ENCODE measurements at regions not wholly inside any gene's neighbourhood (a gene's known extent, or its start where the extent isn't known, plus 50 kb on each side); places are given as distances from the start of the nearest gene placed in this dataset.
A peak's percentile ranks its signal among the peaks of the same experiment; 100 is the strongest.

DNA sequence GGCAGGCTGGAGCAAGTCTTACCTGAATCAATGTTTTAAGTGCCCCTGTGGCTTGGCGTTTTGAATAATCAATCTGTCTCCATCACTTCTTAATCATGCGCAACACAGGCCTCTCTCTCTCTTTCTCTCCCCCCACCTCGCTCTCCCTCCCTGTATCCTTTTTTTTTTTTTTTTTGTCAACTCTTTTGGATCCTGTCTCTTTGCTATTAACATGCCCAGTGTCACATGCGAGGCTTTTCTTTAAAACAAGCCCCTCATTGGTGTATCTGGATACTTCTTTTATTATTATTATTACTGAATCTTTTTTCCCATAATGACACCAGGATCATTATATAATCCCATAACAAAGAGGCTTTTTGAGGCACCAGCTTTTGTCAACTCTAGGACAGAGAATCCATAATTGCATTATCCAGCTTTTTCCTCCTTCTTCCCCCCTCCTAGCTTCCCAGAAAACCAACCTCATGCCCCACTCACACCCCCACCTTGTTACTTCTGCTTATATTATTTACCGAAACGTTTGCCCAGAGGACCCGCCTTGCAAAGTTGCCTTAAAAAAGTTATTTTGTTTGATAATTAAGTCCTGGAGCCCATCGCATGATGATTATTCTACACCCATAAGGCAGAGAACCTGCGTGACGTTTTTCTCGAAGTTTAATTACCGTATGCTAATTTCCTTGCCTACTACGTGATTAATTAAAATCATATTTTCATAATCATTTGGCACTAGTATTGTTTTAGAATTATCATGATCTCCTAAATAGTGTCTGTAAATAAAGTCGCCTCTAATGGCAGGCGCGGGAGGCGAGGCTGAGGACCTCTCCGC, 148.1 kb upstream of the ZNF536 start:
- ATAC-seq (no peak), DNase-seq (no peak)
- intact Hi-C loops (cut with micrococcal nuclease): loop anchor here (10.0 kb wide), 2 partner anchors 181 to 421 kb away; no protein-coding TSS in a partner anchor

DNA sequence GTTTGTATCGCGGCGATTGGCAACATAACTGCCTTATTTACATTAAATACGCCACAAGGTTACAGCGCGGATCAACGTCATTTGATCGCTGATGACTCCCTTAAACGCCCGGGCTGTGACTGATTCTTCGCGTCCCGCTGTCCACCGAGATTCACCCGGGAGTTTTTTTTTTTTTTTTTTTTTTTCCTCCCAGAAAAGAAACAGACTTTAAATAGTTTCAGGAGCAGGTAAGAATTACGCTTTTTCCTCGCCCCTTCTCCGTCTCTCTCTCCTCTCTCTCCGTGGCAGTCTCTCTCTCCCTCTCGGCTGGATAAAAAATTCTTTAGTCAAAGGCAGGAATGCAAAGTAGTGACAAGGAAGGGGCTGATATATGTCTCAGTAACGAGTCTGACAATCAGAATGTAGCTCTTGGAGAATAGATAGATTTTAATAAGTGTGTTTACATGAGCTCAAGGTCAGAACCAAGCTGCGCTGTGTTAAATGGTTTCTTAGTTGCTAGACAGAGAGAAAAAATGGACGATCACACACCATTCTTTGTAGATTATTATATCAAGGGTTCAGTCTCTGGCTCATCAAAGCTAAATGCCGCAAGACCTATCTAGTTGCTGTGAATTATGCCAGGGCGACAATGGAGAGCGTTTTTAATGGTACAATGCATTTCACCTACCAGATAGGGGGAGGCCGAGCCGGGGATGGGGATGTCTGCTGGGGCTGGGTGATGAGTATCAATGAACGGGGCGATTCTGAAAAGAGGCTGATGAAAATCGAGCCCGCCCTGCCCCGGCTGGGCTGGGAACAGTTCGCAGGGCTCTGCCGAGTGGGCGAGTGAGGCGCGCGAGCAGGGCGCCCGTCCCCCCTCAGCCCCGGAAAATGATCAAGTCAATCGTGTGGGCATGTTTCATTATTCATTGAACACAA, 147.2 kb upstream of the ZNF536 start:
- ATAC-seq (no peak), DNase-seq (no peak)
- intact Hi-C loops (cut with micrococcal nuclease): loop anchor here (10.0 kb wide), 2 partner anchors 180 to 420 kb away; no protein-coding TSS in a partner anchor

DNA sequence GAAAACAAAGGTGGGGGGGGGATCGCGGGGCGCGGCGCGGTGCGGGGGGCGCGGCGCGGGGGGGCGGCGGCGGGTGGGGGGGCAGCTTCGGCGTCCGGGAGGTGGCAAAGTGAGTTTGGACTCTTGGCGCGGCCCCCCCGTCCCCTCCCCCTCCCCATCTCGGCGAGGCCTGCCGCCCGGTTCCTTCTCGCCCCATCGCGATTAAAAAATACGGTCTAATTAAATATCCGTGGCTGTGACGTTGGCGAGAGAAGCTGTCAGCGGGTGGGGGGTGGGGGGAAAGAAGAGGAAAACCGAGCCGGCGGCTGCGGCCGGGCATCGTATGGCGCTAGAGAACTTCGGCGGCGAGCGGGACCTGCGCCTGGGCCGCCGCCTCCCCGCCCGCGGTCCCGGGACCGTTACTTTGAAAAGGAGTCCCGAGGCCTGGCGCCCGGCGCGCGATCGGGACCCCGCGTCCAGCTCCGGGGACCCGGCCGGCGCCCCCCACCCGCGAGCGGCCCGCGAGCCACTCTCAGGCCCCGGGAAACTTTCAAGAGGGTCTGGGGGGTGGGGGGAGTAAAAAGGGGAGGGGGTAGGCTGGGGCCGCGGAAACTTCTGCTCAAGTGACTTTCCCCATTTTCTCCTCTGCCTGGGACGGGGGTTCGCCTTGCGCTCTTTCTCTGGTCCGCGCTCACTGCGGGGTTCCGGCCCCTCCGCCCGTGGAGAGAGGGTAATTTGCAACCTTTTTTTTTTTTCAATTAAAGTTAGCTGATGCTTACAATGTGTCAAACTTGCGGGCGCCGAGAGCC, 146.3 kb upstream of the ZNF536 start:
- no peak for ATAC-seq
- no peak for DNase-seq
- intact Hi-C loops (cut with micrococcal nuclease): loop anchor here (10.0 kb wide), 2 partner anchors 179 to 419 kb away; no protein-coding TSS in a partner anchor

DNA sequence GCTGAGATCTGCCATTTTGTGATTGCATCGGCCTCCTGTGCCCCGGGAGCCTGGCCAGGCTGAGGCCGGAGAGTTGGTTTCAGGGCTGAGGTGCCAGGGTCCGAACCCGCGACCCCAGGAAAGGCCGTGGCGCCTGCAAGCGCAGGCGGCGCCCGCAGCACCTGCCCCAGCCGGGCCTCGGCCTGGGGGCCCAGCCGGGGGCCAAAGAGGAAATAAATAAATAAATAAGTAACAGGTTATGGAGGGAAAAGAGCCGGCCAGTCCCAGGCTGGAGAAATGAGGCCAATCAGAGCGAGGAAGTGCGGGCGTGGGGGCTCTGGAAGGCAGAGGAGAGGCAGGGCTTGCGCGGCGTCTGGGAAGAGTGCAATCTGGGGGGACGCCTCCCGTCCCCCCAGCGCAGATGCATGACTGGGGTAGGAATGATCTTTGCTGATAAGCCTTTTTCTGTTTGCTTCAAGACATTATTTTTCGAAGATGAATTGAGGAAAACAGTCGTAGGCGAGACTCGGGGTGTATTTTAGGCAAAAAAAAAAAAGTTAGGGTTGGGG, 145.6 kb upstream of the ZNF536 start:
- peak; percentile 20 for ATAC-seq
- intact Hi-C loops (cut with micrococcal nuclease): loop anchor here (10.0 kb wide), 2 partner anchors 178 to 418 kb away; no protein-coding TSS in a partner anchor
- DNase-seq: peak; percentile 35

DNA sequence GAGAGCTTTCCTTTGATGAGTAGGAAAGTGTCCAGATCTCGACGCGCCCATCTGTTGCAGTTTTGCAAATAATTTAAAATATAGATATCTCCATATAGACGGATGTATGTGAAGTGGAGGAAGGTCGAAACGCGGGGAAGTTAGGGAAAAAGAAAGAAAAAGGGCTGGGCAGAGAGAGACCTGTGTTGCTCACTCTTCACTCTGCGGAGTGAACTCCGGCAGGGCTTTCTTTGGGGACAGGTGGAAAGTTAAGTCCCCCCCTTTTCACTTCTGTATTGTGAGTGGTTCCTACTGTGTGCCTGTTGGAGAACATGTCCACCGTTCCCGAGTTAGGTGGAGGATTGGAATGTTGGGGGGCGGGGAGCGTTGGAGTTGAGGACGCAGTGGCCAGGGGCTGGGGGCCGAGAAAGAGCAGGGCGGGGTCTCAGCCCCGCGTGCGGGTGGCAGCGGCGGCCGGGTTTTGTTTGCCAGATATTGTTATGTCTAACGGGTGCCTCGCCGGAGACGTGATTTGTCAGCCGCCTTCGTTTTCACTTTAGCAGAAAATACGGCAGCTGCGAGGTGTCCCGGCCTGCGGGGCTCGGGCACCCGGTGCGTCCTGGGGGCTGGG, 145.1 kb upstream of the ZNF536 start:
- intact Hi-C loops (cut with micrococcal nuclease): loop anchor here (10.0 kb wide), 2 partner anchors 178 to 418 kb away; no protein-coding TSS in a partner anchor
- peak; percentile 30 for DNase-seq
- ATAC-seq: peak; percentile 5

DNA sequence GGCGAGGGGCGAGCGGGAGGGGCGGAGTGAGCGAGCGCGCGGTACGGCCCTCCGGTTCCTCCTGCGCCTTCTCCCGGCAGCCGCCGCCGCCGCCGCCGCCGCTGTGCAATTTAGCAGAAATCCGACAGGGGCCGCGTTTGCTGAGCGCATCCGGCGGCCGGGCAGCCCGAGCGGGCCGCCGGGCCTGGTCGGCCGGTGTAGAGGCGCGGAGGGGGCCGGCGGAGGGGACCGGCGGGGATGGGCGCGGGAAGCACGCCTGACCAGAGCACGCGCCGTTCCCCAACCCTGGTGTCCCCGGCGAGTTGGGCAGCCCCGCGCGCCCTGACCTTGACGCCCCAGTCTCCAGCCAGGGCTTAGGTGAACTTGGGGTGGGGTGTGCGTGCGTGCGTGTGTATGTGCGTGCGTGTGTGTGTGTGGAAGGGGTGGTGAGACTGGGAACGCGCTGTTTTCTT, 144.5 kb upstream of the ZNF536 start:
- ATAC-seq: peak; percentile 79
- intact Hi-C loops (cut with micrococcal nuclease): loop anchor here (10.0 kb wide), 2 partner anchors 177 to 417 kb away; no protein-coding TSS in a partner anchor
- peak; percentile 81 for DNase-seq

DNA sequence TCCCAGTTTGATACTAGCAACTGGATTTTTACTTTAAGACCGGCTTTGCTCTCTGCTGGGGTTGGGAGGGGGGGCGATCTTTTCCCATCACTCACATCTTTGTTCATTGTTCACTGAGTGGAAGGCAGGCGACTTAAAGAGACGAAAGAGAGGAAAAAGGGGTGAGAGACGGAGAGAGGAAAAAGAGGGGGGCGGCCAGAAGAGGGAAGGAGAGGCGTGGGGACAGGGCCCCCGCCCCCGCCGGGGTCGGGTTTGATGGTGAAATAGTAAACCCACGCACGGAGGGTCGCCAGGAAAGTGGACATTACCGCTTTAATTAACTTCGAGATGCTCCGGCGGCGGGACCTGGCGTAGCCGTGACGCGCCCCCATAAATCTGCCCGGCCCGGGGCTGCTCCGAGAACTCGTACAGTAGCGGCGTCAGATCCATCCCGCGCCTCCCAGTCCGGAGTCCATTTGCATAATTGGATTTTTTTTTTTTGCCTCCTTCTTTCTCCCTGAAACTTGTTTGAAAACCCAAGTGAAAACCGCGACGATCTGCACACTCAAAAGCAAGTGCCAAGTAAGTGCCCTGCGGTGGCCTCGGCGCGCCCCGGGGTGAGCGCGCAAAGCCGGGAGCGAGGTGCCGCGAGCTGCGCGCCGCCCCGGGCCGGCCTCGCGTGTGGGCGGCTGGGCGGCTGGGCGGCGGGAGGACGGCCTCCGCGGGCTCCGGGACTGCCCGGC, 143.9 kb upstream of the ZNF536 start:
- peak; percentile 36 for DNase-seq
- intact Hi-C loops (cut with micrococcal nuclease): loop anchor here (10.0 kb wide), 2 partner anchors 177 to 417 kb away; no protein-coding TSS in a partner anchor
- peak; percentile 56 for ATAC-seq

DNA sequence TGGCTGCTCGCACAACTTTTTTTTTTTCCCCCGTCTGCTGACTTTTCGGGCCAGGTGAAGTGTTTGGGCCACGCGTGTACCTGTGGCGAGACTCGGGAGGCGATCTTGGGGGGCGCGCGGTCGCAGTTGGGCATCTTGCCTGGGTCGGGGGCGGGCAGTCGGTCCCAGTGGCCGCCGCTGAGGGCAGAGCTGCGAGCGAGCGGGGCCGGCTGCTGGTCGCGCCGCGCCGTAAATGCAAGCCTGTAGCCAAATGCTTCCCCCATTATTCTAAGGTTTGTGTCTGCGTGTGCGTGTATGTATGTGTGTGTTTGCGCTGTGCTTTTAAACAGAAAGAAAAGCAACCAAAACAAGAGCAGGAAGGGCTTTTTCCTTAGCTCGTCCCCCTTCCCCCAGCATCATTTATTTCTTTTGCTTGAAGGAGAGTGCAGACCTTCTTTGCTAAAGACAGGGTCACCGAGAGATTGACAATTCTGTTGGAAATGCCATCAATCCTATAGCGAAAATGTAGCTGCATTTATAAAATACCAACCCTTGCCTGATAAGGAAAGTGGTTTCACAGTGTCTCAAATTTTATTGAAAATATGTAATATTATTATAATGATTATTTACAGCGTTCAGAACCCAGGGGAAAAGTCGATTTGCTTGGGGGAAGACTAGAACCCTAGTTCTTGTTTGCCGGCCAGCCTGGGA, 143.2 kb upstream of the ZNF536 start:
- DNase-seq (peak; percentile 35), ATAC-seq (peak; percentile 23)
- intact Hi-C loops (cut with micrococcal nuclease): loop anchor here (10.0 kb wide), 2 partner anchors 176 to 416 kb away; no protein-coding TSS in a partner anchor

DNA sequence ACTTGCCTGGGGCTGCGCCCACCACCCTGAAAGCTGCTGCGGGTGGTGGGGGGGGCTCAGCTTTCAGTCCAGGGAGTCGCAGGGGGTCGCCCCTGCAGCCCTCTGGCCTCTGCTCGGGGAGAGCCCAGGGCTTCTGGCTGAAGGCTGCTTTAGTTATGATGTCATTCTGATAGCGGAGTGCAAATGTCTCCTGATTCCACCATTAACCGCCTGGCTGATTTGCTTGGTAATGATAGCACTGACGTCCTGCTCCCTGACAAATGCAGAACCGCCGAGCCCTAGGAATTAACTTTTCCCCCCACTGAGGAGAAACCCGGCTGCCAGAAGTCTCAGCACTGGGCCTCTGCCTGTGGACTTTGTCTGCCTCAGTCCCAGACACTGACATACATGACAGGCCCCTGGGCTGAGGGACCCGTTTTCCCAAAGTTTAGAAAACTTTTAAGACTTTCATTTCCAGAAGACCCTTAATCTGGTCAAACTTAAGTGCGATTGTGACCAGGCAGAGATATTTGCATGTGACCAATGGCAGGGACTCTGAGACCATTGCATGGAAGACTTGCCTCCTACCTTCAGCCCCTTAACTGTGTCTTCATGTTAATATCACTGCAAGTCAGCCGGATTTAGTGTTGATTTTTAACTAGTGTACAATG, 142.5 kb upstream of the ZNF536 start:
- no peak for DNase-seq
- intact Hi-C loops (cut with micrococcal nuclease): loop anchor here (10.0 kb wide), 2 partner anchors 175 to 415 kb away; no protein-coding TSS in a partner anchor
- ATAC-seq: peak; percentile 43

DNA sequence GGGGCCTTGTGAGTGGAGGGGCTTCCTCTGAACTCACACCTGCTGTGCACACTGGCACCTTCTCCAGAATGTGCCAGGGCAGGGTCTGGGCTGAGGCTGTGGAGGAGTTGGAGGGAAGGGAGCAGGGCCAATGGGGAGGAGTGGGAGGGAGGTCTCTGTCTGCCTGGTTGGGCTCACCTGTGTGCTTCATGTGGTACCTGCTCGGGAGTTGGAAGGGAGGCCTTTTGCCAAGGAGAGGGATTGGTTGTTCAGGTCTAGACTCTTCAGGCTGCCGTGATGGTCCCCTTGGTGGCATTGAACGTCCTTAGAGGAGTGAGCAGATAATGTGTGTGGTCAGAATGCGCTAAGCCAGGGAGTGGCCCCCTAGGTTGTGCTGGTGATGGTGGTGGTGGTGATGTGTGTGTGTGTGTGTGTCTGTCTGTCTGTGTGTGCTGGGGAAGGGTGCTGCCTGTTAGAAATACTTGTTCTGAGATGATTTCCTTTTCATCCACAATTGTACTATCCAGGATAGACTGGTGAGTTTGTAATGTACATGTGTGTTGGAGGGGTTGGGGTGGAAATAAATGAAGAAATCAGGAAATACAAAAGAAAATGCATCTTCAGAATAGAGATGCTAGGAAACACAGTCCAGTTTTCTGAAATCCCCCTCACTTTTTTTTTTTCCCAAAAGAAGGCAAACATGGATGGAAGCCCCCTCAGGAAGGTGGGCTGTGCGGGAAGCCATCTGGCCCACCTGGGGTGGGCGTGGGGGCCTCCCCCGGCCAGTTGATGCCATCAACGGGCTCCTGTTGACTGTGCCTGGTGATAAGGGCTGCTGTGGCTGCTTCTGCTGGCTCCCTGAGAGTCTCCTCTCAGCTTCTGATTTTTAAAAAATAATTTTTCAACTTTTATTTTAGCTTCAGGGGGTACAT, 140.5 kb upstream of the ZNF536 start:
- intact Hi-C loops (cut with micrococcal nuclease): no loop called here
- DNase-seq (no peak), ATAC-seq (no peak)

DNA sequence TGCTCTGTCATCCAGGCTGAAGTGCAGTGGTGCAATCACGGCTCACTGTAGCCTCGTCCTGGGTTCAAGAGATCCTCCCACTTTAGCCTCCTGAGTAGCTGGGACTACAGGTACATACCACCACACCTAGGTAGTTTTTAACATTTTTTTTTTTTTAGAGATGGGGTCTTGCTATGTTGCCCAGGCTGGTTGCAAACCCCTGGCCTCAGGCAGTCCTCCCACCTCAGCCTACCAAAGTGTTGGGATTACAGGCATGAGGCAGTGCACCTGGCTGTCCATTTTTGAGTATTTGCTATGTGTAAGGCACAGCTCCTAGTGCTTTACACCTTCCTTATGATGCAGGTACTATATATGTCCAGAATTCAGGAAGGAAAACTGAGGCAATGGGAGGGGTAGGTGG, 138.8 kb upstream of the ZNF536 start:
- DNase-seq: no peak
- intact Hi-C loops (cut with micrococcal nuclease): no loop called here
- no peak for ATAC-seq

DNA sequence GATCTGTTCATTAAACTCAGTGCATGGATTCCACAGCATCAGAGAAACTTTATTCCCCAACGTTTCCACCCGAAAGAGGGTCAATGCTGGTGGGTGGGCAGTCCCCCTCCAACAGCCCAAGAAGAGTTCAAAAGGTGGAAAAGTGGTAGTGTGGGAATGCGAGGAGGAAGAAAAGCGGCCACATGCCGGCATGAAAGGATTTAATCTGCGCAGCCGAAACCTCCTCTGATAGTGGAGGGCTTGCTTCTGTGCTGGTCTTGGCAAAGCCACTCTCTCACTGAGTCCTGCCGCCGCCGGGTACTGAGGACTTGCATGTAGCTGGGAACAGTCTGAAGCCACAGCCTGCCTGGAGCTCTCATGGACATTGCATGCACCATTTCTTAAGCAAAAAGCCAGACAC, 136.2 kb upstream of the ZNF536 start:
- DNase-seq (peak; percentile 47), ATAC-seq (peak; percentile 83)
- intact Hi-C loops (cut with micrococcal nuclease): no loop called here

DNA sequence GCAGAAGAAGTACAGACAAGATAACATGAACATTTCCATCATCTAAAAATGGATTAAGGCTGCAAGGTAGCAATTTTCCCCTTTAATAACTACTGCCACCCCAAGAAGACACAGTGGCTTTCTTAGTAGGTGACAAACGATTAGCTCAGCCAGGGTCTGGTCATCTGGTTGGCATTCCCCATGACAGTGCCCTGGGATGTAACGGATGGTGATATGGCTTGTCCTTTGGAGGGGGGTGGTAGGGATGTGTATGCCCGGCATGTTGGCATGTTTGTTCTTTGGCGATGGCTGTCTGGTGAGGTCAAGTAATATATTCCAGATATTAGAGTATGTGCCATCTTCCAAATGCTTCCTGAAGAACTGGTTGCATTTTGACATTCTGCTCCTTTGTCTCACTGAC, 135.6 kb upstream of the ZNF536 start:
- DNase-seq: no peak
- ATAC-seq: peak; percentile 56
- intact Hi-C loops (cut with micrococcal nuclease): no loop called here

DNA sequence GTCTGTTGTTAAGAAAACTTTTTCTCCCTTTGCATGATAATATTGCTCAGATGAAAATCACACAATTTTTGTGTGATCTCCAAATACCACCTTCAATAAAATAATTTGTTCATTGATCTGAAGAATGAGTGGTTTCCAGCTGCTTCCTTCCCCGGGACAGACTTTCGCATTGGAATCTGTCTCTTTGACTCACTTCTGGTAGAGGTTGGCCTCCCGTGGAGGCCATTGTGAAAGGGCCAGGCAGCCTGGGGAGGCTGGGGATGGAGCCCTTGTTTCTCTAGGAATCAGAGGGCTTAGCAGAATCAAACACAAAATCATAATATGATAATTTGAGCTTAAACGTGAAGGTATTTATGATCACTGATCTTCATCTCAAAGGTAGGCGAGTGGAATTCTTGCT, 135.0 kb upstream of the ZNF536 start:
- ATAC-seq (no peak), DNase-seq (no peak)
- intact Hi-C loops (cut with micrococcal nuclease): no loop called here

All from left ventricle myocardium superior (tissue), 1 donor.